Mesenchymal stem cell (in vitro differentiated cells and primary cell): ENCODE measurements at regions not wholly inside any gene's neighbourhood (a gene's known extent, or its start where the extent isn't known, plus 50 kb on each side); places are given as distances from the start of the nearest gene placed in this dataset.

Experiments
- DNase-seq: peaks from one replicate; pipeline ENCODE4 v3.0.0-alpha.2; 2013
- H2AFZ ChIP-seq: one replicate; pipeline ENCODE4 v1.6.1; 2013; ENCODE audit warnings: low read depth, mild to moderate bottlenecking, control low read depth, inconsistent platforms, low read length, moderate library complexity
- H2AK5ac ChIP-seq: 2 replicates; pipeline ENCODE4 v1.6.1; 2013; ENCODE audit warnings: low read length, moderate library complexity, mild to moderate bottlenecking, inconsistent platforms; ENCODE audit not compliant: severe bottlenecking
- H2BK120ac ChIP-seq: one replicate; pipeline ENCODE4 v1.6.1; 2013; ENCODE audit warnings: low read depth, mild to moderate bottlenecking, inconsistent platforms, low read length, moderate library complexity
- H2BK12ac ChIP-seq, 2 experiments: one replicate each; pipeline ENCODE4 v1.6.1; 2013; ENCODE audit warnings: inconsistent platforms in 2 of 2, low read length in 2 of 2, mild to moderate bottlenecking in 2 of 2, moderate library complexity in 2 of 2, control low read depth in 1 of 2
- H2BK15ac ChIP-seq: one replicate; pipeline ENCODE4 v1.6.1; 2013; ENCODE audit warnings: mild to moderate bottlenecking, low read depth, inconsistent platforms; ENCODE audit not compliant: poor library complexity, severe bottlenecking
- H2BK5ac ChIP-seq: 2 replicates; pipeline ENCODE4 v1.6.1; 2013; ENCODE audit warnings: low read depth, mild to moderate bottlenecking, low read length, control low read depth, inconsistent platforms; ENCODE audit not compliant: poor library complexity, severe bottlenecking
- H3K14ac ChIP-seq, 2 experiments: one replicate each; pipeline ENCODE4 v1.6.1; 2013; ENCODE audit warnings: inconsistent platforms in 2 of 2, low read length in 2 of 2, control low read depth in 1 of 2, mild to moderate bottlenecking in 1 of 2, moderate library complexity in 1 of 2
- H3K18ac ChIP-seq, 2 experiments: one replicate each; pipeline ENCODE4 v1.6.1; 2013; ENCODE audit warnings: inconsistent platforms in 2 of 2, low read length in 2 of 2, control low read depth in 1 of 2, low read depth in 1 of 2, mild to moderate bottlenecking in 1 of 2
- H3K23ac ChIP-seq, 2 experiments: one replicate each; pipeline ENCODE4 v1.6.1; 2013; ENCODE audit warnings: inconsistent platforms in 2 of 2, low read length in 2 of 2, mild to moderate bottlenecking in 2 of 2, moderate library complexity in 2 of 2, control low read depth in 1 of 2
- H3K27ac ChIP-seq: 2 replicates; pipeline ENCODE4 v1.5.1; 2013; ENCODE audit warnings: mild to moderate bottlenecking, moderate library complexity, low read length, control low read depth, inconsistent platforms; ENCODE audit not compliant: poor library complexity, severe bottlenecking
- H3K27me3 ChIP-seq, 2 experiments: 2 replicates each; pipeline versions ENCODE4 v1.6.1 to v1.7.0; 2013; ENCODE audit warnings: low read length in 2 of 2, mild to moderate bottlenecking in 2 of 2, moderate library complexity in 2 of 2, control low read depth in 1 of 2, inconsistent platforms in 1 of 2; ENCODE audit not compliant: control insufficient read depth in 1 of 2, insufficient read depth in 1 of 2
- H3K36me3 ChIP-seq, 2 experiments: 2 replicates each; pipeline versions ENCODE4 v1.6.1 to v1.7.0; 2013; ENCODE audit warnings: low read length in 2 of 2, control low read depth in 1 of 2, inconsistent platforms in 1 of 2, low read depth in 1 of 2, mild to moderate bottlenecking in 1 of 2; ENCODE audit not compliant: insufficient read depth in 2 of 2, control insufficient read depth in 1 of 2
- H3K4ac ChIP-seq, 2 experiments: one replicate each; pipeline ENCODE4 v1.6.1; 2013; ENCODE audit warnings: inconsistent platforms in 2 of 2, low read length in 2 of 2, mild to moderate bottlenecking in 2 of 2, moderate library complexity in 2 of 2, control low read depth in 1 of 2, low read depth in 1 of 2
- H3K4me1 ChIP-seq: 2 replicates; pipeline ENCODE4 v1.6.1; 2013; ENCODE audit warnings: low read depth, low read length, control low read depth; ENCODE audit not compliant: control insufficient read depth, insufficient read depth
- H3K4me2 ChIP-seq: 2 replicates; pipeline ENCODE4 v1.6.1; 2013; ENCODE audit warnings: low read length, mild to moderate bottlenecking, inconsistent platforms; ENCODE audit not compliant: poor library complexity, severe bottlenecking
- H3K4me3 ChIP-seq, 2 experiments: 2 replicates each; pipeline versions ENCODE4 v1.5.1 to v1.7.0; 2013; ENCODE audit warnings: low read length in 2 of 2, mild to moderate bottlenecking in 2 of 2, control low read depth in 1 of 2, low read depth in 1 of 2; ENCODE audit not compliant: insufficient read depth in 1 of 2
- H3K79me1 ChIP-seq: replicated peaks from 2 replicates; pipeline ENCODE4 v1.6.1; 2013; ENCODE audit warnings: mild to moderate bottlenecking, control low read depth, low read length, inconsistent platforms; ENCODE audit not compliant: poor library complexity, severe bottlenecking
- H3K9ac ChIP-seq: 2 replicates; pipeline ENCODE4 v1.7.0; 2013; ENCODE audit warnings: mild to moderate bottlenecking, low read length, moderate library complexity
- H3K9me3 ChIP-seq: 2 replicates; pipeline ENCODE4 v1.7.0; 2013; ENCODE audit warnings: mild to moderate bottlenecking, low read length; ENCODE audit not compliant: control insufficient read depth
- H4K8ac ChIP-seq: one replicate; pipeline ENCODE4 v1.6.1; 2013; ENCODE audit warnings: inconsistent platforms, mild to moderate bottlenecking, low read length, moderate library complexity
- H4K91ac ChIP-seq: one replicate; pipeline ENCODE4 v1.6.1; 2013; ENCODE audit warnings: mild to moderate bottlenecking, low read length, inconsistent platforms
- WGBS: methylation state at CpG from one replicate; pipeline ENCODE4 v1.1.7; 2013; ENCODE audit warnings: mixed read lengths; 5-methylcytosine and 5-hydroxymethylcytosine counted together

DNA sequence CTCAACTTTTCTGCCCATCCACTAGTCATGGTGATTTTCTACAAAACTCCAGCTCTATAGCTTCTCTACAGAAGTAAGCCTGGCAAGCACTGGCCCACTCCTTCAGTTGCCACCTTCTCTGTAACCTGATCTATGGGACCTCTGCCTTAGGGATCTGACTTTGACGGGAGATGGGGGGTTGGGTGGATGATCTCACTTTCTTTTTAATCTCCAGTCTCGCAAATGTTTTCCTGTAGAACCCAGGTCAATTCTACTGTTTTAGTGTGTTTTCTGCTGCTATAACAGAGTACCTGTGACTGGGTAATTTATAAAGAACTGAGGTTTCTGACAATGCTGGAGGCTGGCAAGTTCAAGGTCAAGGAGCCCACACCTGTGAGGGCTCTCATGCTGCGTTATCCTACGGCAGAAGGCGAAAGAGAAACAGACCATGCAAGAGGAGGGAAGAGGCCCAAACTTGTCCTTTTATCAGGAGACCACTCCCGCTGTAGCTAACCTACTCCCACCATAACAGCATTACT lies 189.9 kb upstream of the THRB start:
- H2BK5ac ChIP-seq, result no peak overlapping the region
- H3K4ac ChIP-seq, result no peak overlapping the region
- H3K4me2 ChIP-seq, result no peak overlapping the region
- H3K14ac ChIP-seq, result no peak overlapping the region
- no peaks in the 10 kb centered on the region for H3K79me1 ChIP-seq
- peak overlapping the region; percentile 61 for H2BK15ac ChIP-seq
- H3K18ac ChIP-seq, result peak overlapping the region in 1 of 2 experiments; percentile 65
- no peak overlapping the region for H4K8ac ChIP-seq
- no peak overlapping the region for H3K9ac ChIP-seq
- peak overlapping the region; percentile 40 for H2AK5ac ChIP-seq
- H2BK12ac ChIP-seq, result peak overlapping the region in 1 of 2 experiments; percentile 83
- no peak overlapping the region for H2BK120ac ChIP-seq
- peaks cover 0 to 4% of the 10 kb centered on the region in 2 experiments for H3K27me3 ChIP-seq
- H3K4me3 ChIP-seq, result no peak overlapping the region
- H4K91ac ChIP-seq, result no peak overlapping the region
- H3K27ac ChIP-seq, result no peak overlapping the region
- DNase-seq, result no peak
- no peak overlapping the region for H2AFZ ChIP-seq
- H3K36me3 ChIP-seq, result no peaks in the 10 kb centered on the region
- 92% methylated on average over 4 of the region's 6 CpGs for WGBS
- H3K9me3 ChIP-seq, result no peaks in the 10 kb centered on the region
- H3K23ac ChIP-seq, result no peak overlapping the region
- peaks cover 13% of the 10 kb centered on the region for H3K4me1 ChIP-seq

GRCh38 chr3:24686808-24687207 lies 192.2 kb upstream of the THRB start:
- Histone ChIP-seq H2AFZ (no peak overlapping the region), H3K4me3 (no peak overlapping the region), H2BK12ac (no peak overlapping the region), H3K14ac (no peak overlapping the region), H3K27ac (peak overlapping the region; percentile 53), H4K8ac (no peak overlapping the region), H2BK120ac (no peak overlapping the region), H3K23ac (no peak overlapping the region), H2BK15ac (no peak overlapping the region), H3K79me1 (no peaks in the 10 kb centered on the region), H2BK5ac (no peak overlapping the region), H3K27me3 (peaks cover 0 to 4% of the 10 kb centered on the region in 2 experiments), H3K4me2 (no peak overlapping the region), H3K4ac (no peak overlapping the region), H4K91ac (no peak overlapping the region), H3K18ac (peak overlapping the region in 1 of 2 experiments; percentile 85), H2AK5ac (no peak overlapping the region), H3K4me1 (peaks cover 12% of the 10 kb centered on the region), H3K9me3 (no peaks in the 10 kb centered on the region), H3K36me3 (no peaks in the 10 kb centered on the region), H3K9ac (no peak overlapping the region)
- no CpG with 5 or more reads among the region's 1 CpG for WGBS
- DNase-seq, result peak; percentile 81

DNA sequence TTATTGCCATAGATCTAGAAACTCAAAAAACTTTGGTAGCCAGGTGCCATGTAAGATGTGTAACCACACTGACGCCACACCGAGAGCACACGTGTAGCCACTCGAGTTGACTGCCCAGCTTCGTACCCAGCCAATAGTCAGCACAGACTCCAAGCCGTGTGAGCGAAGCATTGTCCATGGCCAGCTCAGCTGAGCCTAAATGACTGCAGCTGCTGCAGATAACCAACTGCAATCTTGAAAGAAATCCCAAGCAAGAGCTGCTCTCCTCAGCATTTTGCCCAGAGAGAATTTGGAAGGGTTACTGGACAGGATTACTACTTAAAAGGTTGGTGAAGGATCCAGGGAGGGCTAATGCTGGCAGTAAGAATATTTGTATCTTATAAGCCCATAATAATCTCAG lies 193.0 kb upstream of the THRB start:
- Histone ChIP-seq H3K4me1 (peaks cover 12% of the 10 kb centered on the region), H3K9me3 (no peaks in the 10 kb centered on the region), H4K91ac (no peak overlapping the region), H3K27me3 (peaks cover 0 to 4% of the 10 kb centered on the region in 2 experiments), H3K36me3 (no peaks in the 10 kb centered on the region), H2AFZ (no peak overlapping the region), H3K27ac (no peak overlapping the region), H3K4ac (no peak overlapping the region), H2BK12ac (peak overlapping the region in 1 of 2 experiments; percentile 2), H3K23ac (no peak overlapping the region), H2AK5ac (peak overlapping the region; percentile 50), H4K8ac (no peak overlapping the region), H3K18ac (no peak overlapping the region), H2BK5ac (no peak overlapping the region), H3K79me1 (no peaks in the 10 kb centered on the region), H3K4me3 (no peak overlapping the region), H2BK15ac (no peak overlapping the region), H2BK120ac (no peak overlapping the region), H3K9ac (no peak overlapping the region), H3K4me2 (no peak overlapping the region), H3K14ac (no peak overlapping the region)
- 97% methylated on average over 7 of the region's 7 CpGs for WGBS
- DNase-seq, result no peak

DNA sequence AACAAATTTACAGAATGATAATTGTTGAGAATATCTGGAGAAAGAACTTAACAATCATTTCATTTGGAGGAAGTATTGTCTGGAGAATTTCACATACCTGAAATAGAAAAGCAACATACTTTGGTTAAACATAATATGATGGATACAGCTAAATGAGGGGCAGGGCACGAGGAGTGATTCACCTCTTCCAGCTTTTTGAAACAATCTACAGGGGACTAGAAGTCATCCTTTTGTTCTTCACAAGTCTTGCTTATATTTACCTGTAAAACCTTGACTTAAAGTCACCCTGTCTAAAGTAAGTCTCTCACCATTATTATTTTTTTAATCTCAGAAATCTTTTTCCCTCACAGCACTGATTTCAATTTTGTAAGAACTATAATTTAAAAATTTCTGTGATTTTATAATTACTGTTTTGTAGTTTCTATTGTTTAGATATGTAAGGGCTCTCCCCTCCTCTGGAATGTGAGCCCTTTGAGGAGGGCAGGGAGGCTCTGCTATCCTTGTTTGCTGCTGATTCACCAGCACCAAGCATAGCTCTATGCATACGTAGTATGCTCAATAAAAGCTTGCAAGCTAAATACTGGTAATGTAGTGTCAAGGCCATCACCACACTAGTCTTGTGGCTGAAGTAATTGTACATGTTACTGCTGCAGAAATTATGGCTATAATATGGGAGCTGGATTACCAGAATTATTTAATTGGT lies 193.9 kb upstream of the THRB start:
- Histone ChIP-seq H3K4me1 (peaks cover 9% of the 10 kb centered on the region), H2BK15ac (no peak overlapping the region), H3K27me3 (peaks cover 0 to 4% of the 10 kb centered on the region in 2 experiments), H4K8ac (no peak overlapping the region), H3K36me3 (no peaks in the 10 kb centered on the region), H3K79me1 (no peaks in the 10 kb centered on the region), H3K9me3 (no peaks in the 10 kb centered on the region), H2BK12ac (no peak overlapping the region), H3K4ac (no peak overlapping the region), H3K14ac (no peak overlapping the region), H2BK5ac (no peak overlapping the region), H3K4me3 (no peak overlapping the region), H2AK5ac (no peak overlapping the region), H3K4me2 (no peak overlapping the region), H3K23ac (no peak overlapping the region), H3K27ac (no peak overlapping the region), H2AFZ (no peak overlapping the region), H3K9ac (no peak overlapping the region), H4K91ac (no peak overlapping the region), H2BK120ac (no peak overlapping the region), H3K18ac (no peak overlapping the region)
- WGBS, result 44% methylated on average over 1 of the region's 2 CpGs
- peak; percentile 36 for DNase-seq
